ENCODE measurements at regions not wholly inside any gene's neighbourhood (a gene's known extent, or its start where the extent isn't known, plus 50 kb on each side); places are given as distances from the start of the nearest gene placed in this dataset.

- POLR2A ChIA-PET = no interaction called here
- H3K79me2 ChIP-seq (ENCODE audit: insufficient read depth, low read length) = no peaks in the 10 kb centered on the region
These were observed 238.3 kb downstream of the LOXHD1 start for GRCh38 chr18:46418663-46419260.

More at GRCh38 chr18:46418663-46419260, 238.3 kb downstream of the LOXHD1 start:
- ATAC-seq (no peak), DNase-seq (ENCODE audit: low read depth, low spot score) (no peak)
- BruUV-seq (replicated peaks) = no TSS peak
- Histone ChIP-seq H3K9ac (ENCODE audit: low read length) (no peak overlapping the region), H3K27me3 (ENCODE audit: insufficient read depth, low read length) (no peaks in the 10 kb centered on the region), H3K4me2 (ENCODE audit: low read length) (no peak overlapping the region), H3K4me3 (replicated peaks in 1 of 2; ENCODE audit: low read depth in 1 of 2, low read length in 2 of 2) (no peak overlapping the region), H2AFZ (ENCODE audit: low read depth, low read length, poor library complexity, severe bottlenecking) (no peak overlapping the region), H3K4me1 (ENCODE audit: control insufficient read depth in 1 of 2, insufficient read depth in 2 of 2, low read length in 2 of 2) (peaks cover 0 to 6% of the 10 kb centered on the region in 2 experiments; a peak in 1 of 4 replicates), H3K9me2 (ENCODE audit: insufficient read depth) (no peaks in the 10 kb centered on the region), H3K36me3 (ENCODE audit: control insufficient read depth in 1 of 2, insufficient read depth in 2 of 2, low read length in 2 of 2) (no peaks in the 10 kb centered on the region), H4K20me1 (ENCODE audit: insufficient read depth) (no peaks in the 10 kb centered on the region), H3K27ac (ENCODE audit: low read depth, low read length) (no peak overlapping the region), H3K9me3 (ENCODE audit: control insufficient read depth in 1 of 2, insufficient read depth in 1 of 2, low read depth in 1 of 2, low read length in 2 of 2) (no peaks in the 10 kb centered on the region)
- intact Hi-C loops (cut with micrococcal nuclease) = no loop called here
- CTCF ChIA-PET = no interaction called here
- TF ChIP-seq ZBTB33 (IDR thresholded peaks at IDR 0.05; ENCODE audit: extremely low read depth, insufficient replicate concordance, low read length) (no peak), TCF7L2 (IDR thresholded peaks at IDR 0.05; ENCODE audit: borderline replicate concordance, extremely low read depth, insufficient read depth, insufficient read length) (no peak), EGR1 (IDR thresholded peaks at IDR 0.05; ENCODE audit: low read depth) (no peak), CEBPB (IDR thresholded peaks at IDR 0.05; ENCODE audit: low read depth) (no peak), RAD21 (IDR thresholded peaks at IDR 0.05; ENCODE audit: low read depth) (no peak), CBX3 (IDR thresholded peaks at IDR 0.05; ENCODE audit: low read depth) (no peak), POLR2AphosphoS5 (IDR thresholded peaks at IDR 0.05; ENCODE audit: low read depth, low read length) (no peak), FOSL1 (IDR thresholded peaks at IDR 0.05; ENCODE audit: low read depth) (no peak), CTCF (IDR thresholded peaks at IDR 0.05 in 2 of 3, conservative IDR thresholded peaks at IDR 0.05 in 1 of 3; ENCODE audit: borderline replicate concordance in 1 of 3, insufficient read depth in 1 of 3, low read depth in 2 of 3, low read length in 2 of 3) (no peak), REST (IDR thresholded peaks at IDR 0.05; ENCODE audit: low read depth) (no peak), SIN3A (IDR thresholded peaks at IDR 0.05; ENCODE audit: low read depth) (no peak), ELF1 (IDR thresholded peaks at IDR 0.05; ENCODE audit: borderline replicate concordance, low read depth) (no peak)
- RAD21 ChIA-PET (ENCODE audit: low non-redundant PET in 1 of 2, low total read pairs in 2 of 2, uncharacterized antibody in 2 of 2, unreplicated experiment in 2 of 2) = no interaction called here

Measured in HCT116 (cell line).